ENCODE measurements at regions not wholly inside any gene's neighbourhood (a gene's known extent, or its start where the extent isn't known, plus 50 kb on each side); places are given as distances from the start of the nearest gene placed in this dataset.

DNA sequence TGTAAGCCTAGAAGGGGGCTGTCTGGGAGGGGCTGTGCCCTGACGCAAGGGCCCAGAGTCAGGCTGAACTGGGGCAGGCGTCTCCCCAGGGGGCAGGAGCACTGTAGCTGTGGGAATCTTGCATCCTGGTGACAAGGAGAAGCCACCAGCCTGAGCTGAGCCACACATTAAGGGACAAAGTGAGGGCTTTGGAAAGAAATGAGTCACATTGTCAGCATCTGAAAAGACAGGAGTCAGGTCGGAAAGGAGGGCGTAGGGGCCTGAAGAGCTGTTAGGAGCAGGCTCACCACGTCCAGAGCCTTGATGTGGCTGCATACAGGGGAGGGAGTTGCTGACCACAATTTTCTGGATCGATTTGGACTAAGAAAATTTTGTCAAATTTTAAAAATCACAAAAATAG is 298.6 kb downstream of the CYP26B1 start:
- no peak for TF ChIP-seq POLR2A (IDR thresholded peaks at IDR 0.05; ENCODE audit: low read length)
- no peak for TF ChIP-seq GATA1 (IDR thresholded peaks at IDR 0.05; ENCODE audit: low read depth, low read length)
